Suprapubic skin (tissue), 4 donors: ENCODE measurements at regions not wholly inside any gene's neighbourhood (a gene's known extent, or its start where the extent isn't known, plus 50 kb on each side); places are given as distances from the start of the nearest gene placed in this dataset.

Source experiments
- CTCF ChIP-seq, 2 donors: fragments of 200-600 bp in 1 of 2; fragments of 450-650 bp in 1 of 2; sonication (generic) in 1 of 2; IDR thresholded peaks; one replicate each; pipeline ENCODE4 v1.5.1; 2016 to 2019; ENCODE audit warnings: antibody characterized with exemption in 2 of 2, mild to moderate bottlenecking in 1 of 2, moderate library complexity in 1 of 2
- EP300 ChIP-seq: sonication (generic); formaldehyde crosslinking; IDR thresholded peaks from one replicate; pipeline ENCODE4 v1.6.1; 2017; ENCODE audit warnings: antibody characterized with exemption
- POLR2A ChIP-seq, 2 donors: fragments of 450-650 bp; IDR thresholded peaks; one replicate each; pipeline ENCODE4 v1.6.1; 2017; ENCODE audit warnings: antibody characterized with exemption in 2 of 2, mild to moderate bottlenecking in 2 of 2, moderate library complexity in 2 of 2
- POLR2AphosphoS5 ChIP-seq, 3 donors: sonication (generic); formaldehyde crosslinking; IDR thresholded peaks; one replicate each; pipeline ENCODE4 v1.6.1; 2017; ENCODE audit warnings: antibody characterized with exemption in 3 of 3

DNA sequence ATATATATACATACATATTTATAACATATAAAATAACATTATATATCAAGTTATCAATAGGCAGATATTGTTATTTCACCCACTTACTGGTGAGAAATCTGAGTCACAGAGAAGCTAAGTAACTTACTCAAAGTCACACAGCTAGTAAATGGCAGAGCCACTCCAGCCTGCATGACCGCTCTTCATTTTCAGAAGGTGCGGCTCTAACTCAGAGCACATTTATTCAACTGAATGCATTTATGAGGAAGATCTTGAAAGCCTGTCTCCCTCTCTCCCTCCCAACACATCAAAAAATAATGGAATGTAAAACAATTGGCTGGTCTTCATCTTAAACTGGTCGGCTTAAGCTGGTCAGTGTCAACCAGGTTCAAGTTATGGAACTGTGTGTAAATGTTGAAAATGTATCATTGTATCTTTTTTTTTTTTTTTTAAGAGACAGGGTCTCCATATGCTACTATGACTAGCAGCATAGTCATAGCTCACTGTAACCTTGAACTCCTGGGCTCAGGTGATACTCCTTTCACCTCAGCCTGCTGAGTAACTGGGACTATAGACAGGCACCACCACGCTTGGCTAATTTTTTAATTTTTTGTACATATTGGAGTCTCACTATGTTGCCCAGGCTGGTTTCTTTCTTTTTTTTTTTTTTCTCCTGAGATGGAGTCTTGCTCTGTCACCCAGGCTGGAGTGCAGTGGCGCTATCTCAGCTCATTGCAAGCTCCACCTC, 70.7 kb upstream of the NCOA3 start:
- no peak for TF ChIP-seq POLR2A (IDR thresholded peaks at IDR 0.05)
- no peak for TF ChIP-seq CTCF (IDR thresholded peaks at IDR 0.05)
- no peak for TF ChIP-seq POLR2AphosphoS5 (IDR thresholded peaks at IDR 0.05)
- no peak for TF ChIP-seq EP300
